ENCODE measurements at regions not wholly inside any gene's neighbourhood (a gene's known extent, or its start where the extent isn't known, plus 50 kb on each side); places are given as distances from the start of the nearest gene placed in this dataset.
A peak's percentile ranks its signal among the peaks of the same experiment; 100 is the strongest.

DNA sequence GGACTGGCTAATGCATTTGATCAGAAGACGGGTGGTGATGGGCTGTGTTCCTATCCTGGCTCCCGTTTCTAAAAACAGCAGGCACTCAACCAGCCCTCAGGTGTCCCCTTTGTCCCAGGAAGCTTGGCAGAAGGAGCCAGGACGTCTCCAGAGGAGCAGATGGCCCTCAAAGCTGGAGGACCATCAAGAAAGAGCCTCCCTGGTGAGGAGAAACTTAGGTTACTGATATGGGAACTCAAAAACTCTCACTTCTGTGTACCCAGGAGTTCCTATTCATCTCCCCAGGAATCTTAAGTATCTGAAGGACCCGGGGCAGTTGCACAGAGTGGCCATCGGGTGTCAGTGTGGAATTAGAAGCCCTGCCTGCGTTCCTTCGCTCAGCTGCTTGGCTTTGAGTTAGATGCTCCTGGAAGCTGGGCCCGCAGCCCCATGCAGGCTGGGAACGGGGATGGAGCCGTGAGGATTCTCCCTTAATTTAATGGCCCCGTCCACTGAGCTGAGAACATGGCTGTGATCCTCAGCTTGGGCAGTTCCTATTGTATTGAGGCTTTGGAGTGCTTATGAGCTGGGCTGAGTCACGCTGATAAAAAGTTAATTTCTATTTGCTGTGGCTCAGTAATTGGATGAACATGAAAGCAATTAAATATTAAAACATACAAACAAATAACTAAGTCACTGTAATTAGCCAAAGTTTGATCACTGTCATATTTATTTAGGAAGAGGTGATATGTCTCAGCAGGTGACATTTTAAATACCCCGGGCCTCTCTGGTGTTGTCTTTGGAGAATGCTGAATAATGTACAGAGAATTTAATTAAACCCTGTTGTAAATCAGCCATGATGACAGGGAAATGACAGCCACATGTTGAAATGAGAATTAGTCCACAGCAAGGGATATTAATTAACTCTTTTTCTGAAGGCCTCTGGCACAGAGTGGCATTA is 402.1 kb downstream of the SEC14L1 start:
- no peak for TF ChIP-seq POLR2A (IDR thresholded peaks at IDR 0.05)
- TF ChIP-seq, protein P1, sequence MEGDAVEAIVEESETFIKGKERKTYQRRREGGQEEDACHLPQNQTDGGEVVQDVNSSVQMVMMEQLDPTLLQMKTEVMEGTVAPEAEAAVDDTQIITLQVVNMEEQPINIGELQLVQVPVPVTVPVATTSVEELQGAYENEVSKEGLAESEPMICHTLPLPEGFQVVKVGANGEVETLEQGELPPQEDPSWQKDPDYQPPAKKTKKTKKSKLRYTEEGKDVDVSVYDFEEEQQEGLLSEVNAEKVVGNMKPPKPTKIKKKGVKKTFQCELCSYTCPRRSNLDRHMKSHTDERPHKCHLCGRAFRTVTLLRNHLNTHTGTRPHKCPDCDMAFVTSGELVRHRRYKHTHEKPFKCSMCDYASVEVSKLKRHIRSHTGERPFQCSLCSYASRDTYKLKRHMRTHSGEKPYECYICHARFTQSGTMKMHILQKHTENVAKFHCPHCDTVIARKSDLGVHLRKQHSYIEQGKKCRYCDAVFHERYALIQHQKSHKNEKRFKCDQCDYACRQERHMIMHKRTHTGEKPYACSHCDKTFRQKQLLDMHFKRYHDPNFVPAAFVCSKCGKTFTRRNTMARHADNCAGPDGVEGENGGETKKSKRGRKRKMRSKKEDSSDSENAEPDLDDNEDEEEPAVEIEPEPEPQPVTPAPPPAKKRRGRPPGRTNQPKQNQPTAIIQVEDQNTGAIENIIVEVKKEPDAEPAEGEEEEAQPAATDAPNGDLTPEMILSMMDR (IDR thresholded peaks at IDR 0.05) = peak; percentile 84 to 90 (median 87)
- TF ChIP-seq POLR2AphosphoS5 (IDR thresholded peaks at IDR 0.05) = no peak
- no peak for TF ChIP-seq EP300 (IDR thresholded peaks at IDR 0.05; ENCODE audit: low read depth)

Measured in transverse colon (tissue), 4 donors.